ENCODE measurements at regions not wholly inside any gene's neighbourhood (a gene's known extent, or its start where the extent isn't known, plus 50 kb on each side); places are given as distances from the start of the nearest gene placed in this dataset.
"Not testable (repeated sequence)": the region's sequence is repeated elsewhere in the genome, so short reads cannot be mapped to it uniquely, and the experiment has no call there.

DNA sequence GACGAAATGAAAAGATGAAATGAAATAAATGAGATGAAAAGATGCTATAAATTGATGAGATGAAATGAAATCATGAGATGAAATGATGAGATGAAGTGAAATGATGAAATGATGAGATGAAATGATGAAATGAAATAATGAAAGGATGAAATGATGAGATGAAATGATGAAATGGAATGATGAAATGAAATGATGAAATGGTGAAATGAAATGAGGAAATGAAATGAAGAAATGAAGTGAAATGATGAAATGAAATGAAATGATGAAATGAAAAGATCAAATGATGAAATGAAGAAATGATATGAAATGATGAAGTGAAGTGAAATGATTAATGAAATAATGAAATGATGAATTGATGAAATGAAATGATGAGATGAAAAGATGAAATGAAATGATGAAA, 138.5 kb upstream of the ERV3-1 start:
- ATAC-seq; DNase-seq (ENCODE audit: low spot score in 2 of 2); H3K4me3 Mint-ChIP-seq; H3K27ac Mint-ChIP-seq; H3K4me1 Mint-ChIP-seq; H3K36me3 Mint-ChIP-seq; H3K9me3 Mint-ChIP-seq: not testable (repeated sequence)

DNA sequence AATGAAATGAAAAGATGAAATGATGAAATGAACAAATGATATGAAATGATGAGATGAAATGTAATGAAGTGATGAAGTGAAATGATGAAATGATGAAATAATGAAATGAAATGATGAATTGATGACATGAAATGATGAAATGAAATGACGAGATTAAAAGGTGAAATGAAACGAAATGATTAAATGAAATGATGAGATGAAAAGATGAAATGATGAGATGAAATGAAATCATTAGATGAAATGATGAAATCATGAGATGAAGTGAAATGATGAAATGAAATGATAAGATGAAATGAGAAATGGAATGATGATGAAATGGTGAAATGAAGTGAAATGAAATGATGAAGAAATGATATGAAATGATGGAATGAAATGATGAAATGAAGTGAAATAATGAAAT, 138.1 kb upstream of the ERV3-1 start:
- not testable (repeated sequence) for H3K27ac Mint-ChIP-seq; H3K9me3 Mint-ChIP-seq; H3K4me3 Mint-ChIP-seq; H3K4me1 Mint-ChIP-seq; H3K36me3 Mint-ChIP-seq; DNase-seq (ENCODE audit: low spot score in 2 of 2); ATAC-seq

- H3K4me1 Mint-ChIP-seq; ATAC-seq; H3K27ac Mint-ChIP-seq; DNase-seq (ENCODE audit: low spot score in 2 of 2); H3K4me3 Mint-ChIP-seq; H3K36me3 Mint-ChIP-seq; H3K9me3 Mint-ChIP-seq: not testable (repeated sequence)
Observed at GRCh38 chr7:65144119-65144518, 137.6 kb upstream of the ERV3-1 start.

DNA sequence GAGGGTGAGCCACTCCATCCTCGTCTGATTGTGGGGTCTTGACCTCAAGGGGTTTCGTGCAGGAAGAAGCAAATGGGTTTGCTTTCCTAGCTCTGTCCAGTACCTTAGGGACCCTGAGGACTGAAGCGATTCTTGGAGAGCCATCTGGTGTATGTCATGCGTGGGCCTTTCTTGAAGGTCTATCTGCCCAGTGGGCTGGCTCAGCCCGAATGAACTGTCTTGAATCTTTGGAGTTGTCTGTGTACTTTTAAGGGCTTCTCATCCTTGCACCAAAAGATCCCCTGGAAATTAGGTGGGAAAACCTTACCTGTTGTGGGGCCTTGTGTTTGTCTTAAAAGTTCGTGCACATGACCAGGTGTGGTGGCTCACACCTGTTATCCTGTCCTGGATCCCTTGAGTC, 135.4 kb upstream of the ERV3-1 start:
- H3K4me1 Mint-ChIP-seq; DNase-seq (ENCODE audit: low spot score in 2 of 2); ATAC-seq; H3K9me3 Mint-ChIP-seq; H3K4me3 Mint-ChIP-seq; H3K36me3 Mint-ChIP-seq; H3K27ac Mint-ChIP-seq: not testable (repeated sequence)

DNA sequence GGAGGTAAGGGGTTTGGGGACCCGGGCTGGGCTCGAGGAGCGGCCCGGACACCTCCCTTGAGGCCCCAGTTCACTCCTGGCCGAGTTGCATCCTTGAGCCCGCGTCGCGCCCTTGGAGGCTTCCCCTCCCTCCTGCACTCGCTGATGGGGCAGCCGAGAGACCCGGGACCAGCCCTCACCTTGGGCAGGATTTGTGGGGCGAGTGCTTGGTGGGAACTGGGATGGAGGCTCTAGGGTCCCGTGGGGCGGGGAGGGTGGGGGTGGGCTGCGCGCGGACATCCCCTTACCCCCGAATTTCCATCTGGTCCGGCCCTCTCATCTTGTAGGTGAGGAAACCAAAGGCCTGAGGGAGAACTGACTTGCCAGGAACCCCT, 134.9 kb upstream of the ERV3-1 start:
- ATAC-seq; H3K36me3 Mint-ChIP-seq; H3K27ac Mint-ChIP-seq; DNase-seq (ENCODE audit: low spot score in 2 of 2); H3K4me3 Mint-ChIP-seq; H3K4me1 Mint-ChIP-seq; H3K9me3 Mint-ChIP-seq: not testable (repeated sequence)

DNA sequence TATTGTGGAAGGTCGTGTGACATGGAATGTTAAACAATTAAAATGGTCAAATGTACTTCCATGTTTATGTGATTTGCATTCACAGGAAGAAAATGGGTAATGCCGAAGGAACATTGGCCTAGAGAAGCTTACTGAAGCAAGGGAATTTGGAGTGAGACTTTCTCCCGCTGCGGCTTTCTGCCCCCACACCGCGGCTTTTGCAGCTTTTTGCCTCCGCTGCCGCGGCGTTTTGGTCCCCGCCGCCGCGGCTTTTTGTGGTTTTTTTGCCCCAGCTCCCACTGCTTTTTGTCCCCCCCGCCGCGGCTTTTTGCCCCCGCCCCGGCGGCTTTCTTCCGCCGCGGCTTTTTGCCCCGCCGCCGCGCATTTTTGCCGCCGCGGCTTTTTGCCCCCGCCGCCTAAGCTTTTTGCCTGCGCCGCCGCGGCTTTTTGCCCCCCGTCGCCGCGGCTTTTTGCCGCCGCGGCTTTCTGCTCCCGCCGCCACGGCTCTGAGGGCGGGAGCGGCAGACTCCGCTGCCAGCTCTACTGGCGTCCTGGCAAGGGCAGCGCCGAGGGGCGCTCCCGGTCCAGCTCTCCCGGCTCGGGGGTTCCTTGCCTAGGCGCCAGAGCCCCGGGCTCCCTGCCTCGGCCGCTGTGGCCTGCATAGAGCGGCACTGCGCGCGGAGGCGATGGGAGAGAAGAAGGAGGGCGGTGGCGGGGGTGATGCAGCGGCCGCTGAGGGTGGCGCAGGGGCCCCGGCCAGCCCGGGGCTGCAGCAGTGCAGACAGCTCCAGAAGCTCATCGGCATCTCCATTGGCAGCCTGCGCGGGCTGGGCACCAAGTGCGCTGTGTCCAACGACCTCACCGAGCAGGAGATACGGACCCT, 134.3 kb upstream of the ERV3-1 start:
- not testable (repeated sequence) for H3K36me3 Mint-ChIP-seq; H3K27ac Mint-ChIP-seq; H3K4me1 Mint-ChIP-seq; ATAC-seq; DNase-seq (ENCODE audit: low spot score in 2 of 2); H3K4me3 Mint-ChIP-seq; H3K9me3 Mint-ChIP-seq

DNA sequence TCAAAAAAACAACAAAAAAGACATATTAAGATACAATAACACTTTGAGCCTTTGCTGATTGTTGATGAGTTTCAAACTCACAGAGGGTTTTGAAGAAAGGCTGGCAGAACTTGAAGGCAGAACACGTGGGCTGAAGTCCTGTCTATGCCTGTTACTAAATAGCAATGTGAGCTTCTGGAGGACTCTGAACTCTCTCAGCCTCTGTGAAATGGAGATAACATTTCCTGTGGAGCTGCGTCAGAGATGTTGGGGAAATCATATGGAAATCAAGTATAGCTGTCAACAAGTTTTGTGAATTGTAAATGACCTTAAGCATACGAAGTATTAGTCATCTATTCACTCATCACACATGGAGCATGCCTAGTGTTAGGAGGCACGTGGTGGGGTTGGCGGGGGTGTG, 130.4 kb upstream of the ERV3-1 start:
- not testable (repeated sequence) for H3K4me1 Mint-ChIP-seq; H3K9me3 Mint-ChIP-seq; DNase-seq (ENCODE audit: low spot score in 2 of 2); ATAC-seq; H3K4me3 Mint-ChIP-seq; H3K36me3 Mint-ChIP-seq; H3K27ac Mint-ChIP-seq

DNA sequence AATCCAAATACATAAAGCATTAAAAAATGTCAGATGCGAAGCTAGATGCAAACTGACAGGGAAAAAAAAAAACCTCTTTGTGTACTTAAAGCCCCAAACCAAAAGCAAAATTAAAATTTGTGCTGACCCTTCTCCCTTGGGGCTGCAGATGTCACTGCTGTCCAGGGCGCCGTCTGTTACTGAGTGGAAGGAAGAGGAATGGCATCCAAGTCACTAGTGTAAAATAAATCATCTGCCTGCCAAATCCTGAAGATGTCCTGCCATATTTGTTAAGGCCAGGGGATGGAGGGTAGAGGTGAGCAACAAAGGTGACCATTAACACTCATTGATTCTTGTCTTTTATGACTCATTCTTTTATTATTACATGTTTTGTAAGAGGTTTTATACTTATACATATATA, 126.6 kb upstream of the ERV3-1 start:
- H3K27ac Mint-ChIP-seq; DNase-seq (ENCODE audit: low spot score in 2 of 2); H3K9me3 Mint-ChIP-seq; H3K4me1 Mint-ChIP-seq; H3K36me3 Mint-ChIP-seq; H3K4me3 Mint-ChIP-seq; ATAC-seq: not testable (repeated sequence)

DNA sequence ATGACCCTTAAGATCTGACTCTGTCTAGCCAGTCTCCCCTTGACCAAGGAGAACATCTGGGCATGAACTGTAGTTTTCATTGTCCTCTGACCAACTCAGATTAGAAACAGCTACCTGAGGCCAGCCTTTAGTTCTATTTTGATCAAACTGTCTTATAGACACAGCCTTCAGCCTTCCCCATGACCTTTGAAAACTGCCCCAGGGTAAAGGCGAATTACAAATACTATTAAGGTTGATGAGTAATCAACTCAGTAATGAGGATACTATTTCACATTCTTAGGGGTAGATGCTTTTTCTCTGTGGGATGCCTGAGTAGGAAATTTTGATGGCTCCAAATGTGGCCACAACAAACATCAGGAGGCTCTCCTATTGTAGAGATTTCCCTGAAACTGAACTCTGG, 125.8 kb upstream of the ERV3-1 start:
- not testable (repeated sequence) for H3K27ac Mint-ChIP-seq; H3K9me3 Mint-ChIP-seq; H3K4me3 Mint-ChIP-seq; ATAC-seq; H3K36me3 Mint-ChIP-seq; DNase-seq (ENCODE audit: low spot score in 2 of 2); H3K4me1 Mint-ChIP-seq

DNA sequence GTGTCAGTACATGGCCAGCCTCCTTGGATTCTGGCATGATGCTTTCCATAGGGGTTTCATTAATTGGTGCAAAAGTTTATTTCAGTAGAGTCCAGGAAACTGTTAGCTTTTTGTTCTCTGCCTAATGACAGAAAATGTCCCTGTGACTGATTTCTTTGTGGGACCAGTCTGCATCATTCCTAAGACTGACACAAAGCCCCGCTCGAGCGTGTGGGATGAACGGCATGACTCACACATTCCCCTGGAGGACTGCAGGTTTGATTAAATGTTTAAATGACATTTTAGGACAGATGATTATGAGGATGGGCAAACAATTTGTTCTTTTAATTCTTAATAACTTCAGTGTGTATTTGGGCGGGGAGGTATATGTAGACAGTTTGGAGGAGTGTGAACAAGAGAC, 120.9 kb upstream of the ERV3-1 start:
- not testable (repeated sequence) for DNase-seq (ENCODE audit: low spot score in 2 of 2); H3K9me3 Mint-ChIP-seq; H3K36me3 Mint-ChIP-seq; ATAC-seq; H3K4me3 Mint-ChIP-seq; H3K27ac Mint-ChIP-seq; H3K4me1 Mint-ChIP-seq

GRCh38 chr7:65124600-65124999, 118.1 kb upstream of the ERV3-1 start:
- not testable (repeated sequence) for H3K36me3 Mint-ChIP-seq; ATAC-seq; H3K4me1 Mint-ChIP-seq; H3K27ac Mint-ChIP-seq; H3K4me3 Mint-ChIP-seq; H3K9me3 Mint-ChIP-seq; DNase-seq (ENCODE audit: low spot score in 2 of 2)

DNA sequence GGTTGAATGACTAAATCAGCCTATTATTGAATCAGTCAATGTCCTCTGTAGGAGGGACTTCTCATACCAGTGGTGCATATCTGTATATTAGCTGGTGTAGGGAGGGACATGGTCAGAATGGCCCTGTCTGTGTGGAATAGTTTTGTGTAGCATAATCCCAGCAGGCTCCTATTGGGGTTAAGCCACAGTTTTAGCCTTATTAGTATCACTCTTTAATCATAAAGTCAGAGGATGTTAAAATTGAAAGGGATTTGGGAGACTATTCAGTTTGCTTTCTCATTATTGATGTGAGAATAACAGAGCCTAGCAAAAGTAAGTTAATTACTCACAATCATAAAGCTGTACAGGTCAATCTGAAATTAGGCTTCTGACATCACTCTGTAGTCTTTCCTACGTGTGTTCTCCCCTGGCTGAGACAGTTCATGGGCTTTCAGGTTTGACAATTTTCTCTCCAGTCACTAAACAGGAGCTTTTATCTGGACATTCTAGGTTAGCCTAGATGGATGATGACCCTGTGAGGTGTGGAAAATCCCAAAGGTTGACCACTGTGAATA, 99.2 kb upstream of the ERV3-1 start:
- H3K36me3 Mint-ChIP-seq; DNase-seq (ENCODE audit: low spot score in 2 of 2); H3K4me3 Mint-ChIP-seq; H3K4me1 Mint-ChIP-seq; H3K9me3 Mint-ChIP-seq; H3K27ac Mint-ChIP-seq: not testable (repeated sequence)
- peak; percentile 79 for ATAC-seq

DNA sequence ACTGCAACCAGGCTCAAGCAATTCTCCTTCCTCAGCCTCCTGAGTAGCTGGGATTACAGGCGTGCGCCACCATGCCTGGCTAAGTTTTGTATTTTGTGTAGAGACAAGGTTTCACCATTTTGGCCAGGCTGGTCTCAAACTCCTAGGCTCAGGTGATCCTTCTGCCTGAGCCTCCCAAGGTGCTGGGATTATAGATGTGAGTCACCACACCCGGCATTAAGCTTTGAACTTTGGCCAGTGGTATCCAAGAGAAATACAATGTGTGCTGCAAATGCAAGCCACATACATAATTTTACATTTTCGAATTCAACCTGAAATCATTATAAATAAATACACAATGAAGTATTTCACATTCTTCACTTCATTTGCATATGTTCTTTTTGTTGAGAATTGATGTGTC, 94.0 kb upstream of the ERV3-1 start:
- not testable (repeated sequence) for H3K4me1 Mint-ChIP-seq

DNA sequence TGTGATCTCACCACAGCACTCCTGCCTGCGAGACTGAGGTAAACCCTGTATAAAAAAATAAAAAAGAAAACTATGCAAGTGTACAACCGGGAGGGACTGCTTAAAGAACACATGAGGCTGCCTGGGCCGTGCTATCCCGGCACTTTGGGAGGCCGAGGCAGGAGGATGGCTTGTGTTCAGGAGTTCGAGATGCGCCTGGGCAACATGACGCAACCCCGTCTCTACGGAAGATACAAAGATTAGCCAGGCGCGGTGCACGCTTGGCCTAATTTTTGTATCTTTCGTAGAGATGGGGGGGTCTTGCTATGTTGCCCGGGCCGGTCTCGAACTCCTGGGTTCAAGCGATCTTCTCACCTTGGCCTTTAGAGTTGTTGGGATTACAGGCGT, 75.2 kb upstream of the ERV3-1 start:
- Mint-ChIP-seq H3K4me3 (peak overlapping the region; percentile 79), H3K27ac (peak overlapping the region; percentile 87), H3K36me3 (peaks cover 11% of the 10 kb centered on the region)
- ATAC-seq; H3K9me3 Mint-ChIP-seq; H3K4me1 Mint-ChIP-seq; DNase-seq (ENCODE audit: low spot score in 2 of 2): not testable (repeated sequence)

More for the DNA sequence above, 94.0 kb upstream of the ERV3-1 start:
- H3K4me3 Mint-ChIP-seq; ATAC-seq; DNase-seq (ENCODE audit: low spot score in 2 of 2); H3K36me3 Mint-ChIP-seq; H3K27ac Mint-ChIP-seq; H3K9me3 Mint-ChIP-seq: not testable (repeated sequence)

- Mint-ChIP-seq H3K4me3 (peak overlapping the region; percentile 79), H3K27ac (peak overlapping the region; percentile 87), H3K36me3 (peaks cover 11% of the 10 kb centered on the region)
- DNase-seq (ENCODE audit: low spot score in 2 of 2) (peak; percentile 84 to 95), ATAC-seq (peak; percentile 99)
- not testable (repeated sequence) for H3K9me3 Mint-ChIP-seq, H3K4me1 Mint-ChIP-seq
Observed at GRCh38 chr7:65080799-65081668, 74.5 kb upstream of the ERV3-1 start.
